Activated naive CD4-positive, alpha-beta T cell treated with anti-CD3 and anti-CD28 coated beads for 36 hours (primary cell): ENCODE measurements at regions not wholly inside any gene's neighbourhood (a gene's known extent, or its start where the extent isn't known, plus 50 kb on each side); places are given as distances from the start of the nearest gene placed in this dataset.
"Not testable (repeated sequence)": the region's sequence is repeated elsewhere in the genome, so short reads cannot be mapped to it uniquely, and the experiment has no call there.

Experiments
- CTCF ChIA-PET: fragments of 350-600 bp; sonication (Branson Sonifier 250); formaldehyde crosslinking; loops from one replicate; lab custom pipeline; 2021; ENCODE audit warnings: antibody characterized with exemption; lab: Charles Lee
- DNase-seq: peaks from one replicate; pipeline ENCODE4 v3.0.0-alpha.2; 2020
- H3K27ac Mint-ChIP-seq: one replicate; pipeline ENCODE4 v1.8.0; 2021; ENCODE audit warnings: mild to moderate bottlenecking, mixed read lengths
- H3K27me3 Mint-ChIP-seq: one replicate; pipeline ENCODE4 v1.8.0; 2021; ENCODE audit warnings: low read depth, mixed read lengths
- H3K36me3 Mint-ChIP-seq: one replicate; pipeline ENCODE4 v1.8.0; 2021; ENCODE audit warnings: low read depth, mixed read lengths
- H3K4me1 Mint-ChIP-seq: one replicate; pipeline ENCODE4 v1.8.0; 2021; ENCODE audit warnings: low read depth, mixed read lengths
- H3K4me3 Mint-ChIP-seq: one replicate; pipeline ENCODE4 v1.8.0; 2021; ENCODE audit warnings: mild to moderate bottlenecking, moderate library complexity, mixed read lengths
- H3K9me3 Mint-ChIP-seq: one replicate; pipeline ENCODE4 v1.8.0; 2021; ENCODE audit warnings: mixed read lengths
- intact Hi-C: fragments of 100-400 bp; cut with micrococcal nuclease; formaldehyde crosslinking; loops from one replicate; pipeline ENCODE4 v1.15.1; 2023

GRCh38 chr3:72065872-72066641 lies 281.1 kb upstream of the PROK2 start:
- Mint-ChIP-seq H3K4me3 (no peak overlapping the region), H3K9me3 (peaks cover 8% of the 10 kb centered on the region), H3K36me3 (no peaks in the 10 kb centered on the region), H3K4me1 (no peaks in the 10 kb centered on the region), H3K27ac (no peak overlapping the region), H3K27me3 (peaks cover 9% of the 10 kb centered on the region)
- no peak for DNase-seq
- CTCF ChIA-PET, result no interaction called here
- intact Hi-C loops, result no loop called here

- no peak for DNase-seq
- Mint-ChIP-seq H3K4me1 (no peaks in the 10 kb centered on the region), H3K9me3 (peaks cover 8% of the 10 kb centered on the region), H3K27me3 (peaks cover 9% of the 10 kb centered on the region), H3K4me3 (no peak overlapping the region), H3K36me3 (no peaks in the 10 kb centered on the region), H3K27ac (no peak overlapping the region)
- intact Hi-C loops, result no loop called here
- CTCF ChIA-PET, result no interaction called here
These were observed 280.3 kb upstream of the PROK2 start for GRCh38 chr3:72065236-72065635.

GRCh38 chr3:72064727-72065126 lies 279.8 kb upstream of the PROK2 start:
- H3K9me3 Mint-ChIP-seq, intact Hi-C loops, DNase-seq, H3K27ac Mint-ChIP-seq, CTCF ChIA-PET, H3K4me3 Mint-ChIP-seq, H3K4me1 Mint-ChIP-seq, H3K36me3 Mint-ChIP-seq, H3K27me3 Mint-ChIP-seq: not testable (repeated sequence)

GRCh38 chr3:72062017-72062416 lies 277.1 kb upstream of the PROK2 start:
- Mint-ChIP-seq H3K27ac (no peak overlapping the region), H3K4me1 (no peaks in the 10 kb centered on the region), H3K4me3 (no peak overlapping the region), H3K36me3 (no peaks in the 10 kb centered on the region), H3K27me3 (peaks cover 9% of the 10 kb centered on the region), H3K9me3 (peaks cover 8% of the 10 kb centered on the region)
- intact Hi-C loops, result no loop called here
- DNase-seq, result no peak
- CTCF ChIA-PET, result no interaction called here

GRCh38 chr3:72060447-72061034 lies 275.6 kb upstream of the PROK2 start:
- no peak overlapping the region for H3K27ac Mint-ChIP-seq
- no peaks in the 10 kb centered on the region for H3K36me3 Mint-ChIP-seq
- no peaks in the 10 kb centered on the region for H3K4me1 Mint-ChIP-seq
- H3K9me3 Mint-ChIP-seq, result peaks cover 8% of the 10 kb centered on the region
- DNase-seq, result no peak
- H3K4me3 Mint-ChIP-seq, result no peak overlapping the region
- H3K27me3 Mint-ChIP-seq, result peaks cover 7% of the 10 kb centered on the region
- intact Hi-C loops, result no loop called here
- CTCF ChIA-PET, result interaction anchor here (0.5 to 0.6 kb wide), 2 partner anchors 8 to 34 kb away, joined by 3 to 7 read pairs; no protein-coding TSS in a partner anchor

GRCh38 chr3:72058493-72059081 lies 273.6 kb upstream of the PROK2 start:
- Mint-ChIP-seq H3K36me3 (no peaks in the 10 kb centered on the region), H3K4me3 (no peak overlapping the region), H3K4me1 (no peaks in the 10 kb centered on the region), H3K9me3 (peaks cover 2% of the 10 kb centered on the region), H3K27ac (no peak overlapping the region), H3K27me3 (peaks cover 7% of the 10 kb centered on the region)
- no peak for DNase-seq
- CTCF ChIA-PET, result no interaction called here
- intact Hi-C loops, result no loop called here

GRCh38 chr3:72055436-72055835 lies 270.5 kb upstream of the PROK2 start:
- no peak for DNase-seq
- Mint-ChIP-seq H3K4me3 (no peak overlapping the region), H3K4me1 (no peaks in the 10 kb centered on the region), H3K36me3 (no peaks in the 10 kb centered on the region), H3K9me3 (no peaks in the 10 kb centered on the region), H3K27me3 (no peaks in the 10 kb centered on the region), H3K27ac (no peak overlapping the region)
- CTCF ChIA-PET, result no interaction called here
- intact Hi-C loops, result no loop called here

GRCh38 chr3:72054976-72055375 lies 270.0 kb upstream of the PROK2 start:
- DNase-seq, result no peak
- H3K36me3 Mint-ChIP-seq, result no peaks in the 10 kb centered on the region
- CTCF ChIA-PET, result interaction anchor here (0.8 kb wide), 1 partner anchor 32 kb away, joined by 3 read pairs; no protein-coding TSS in a partner anchor
- H3K4me3 Mint-ChIP-seq, result no peak overlapping the region
- no peaks in the 10 kb centered on the region for H3K9me3 Mint-ChIP-seq
- intact Hi-C loops, result no loop called here
- no peak overlapping the region for H3K27ac Mint-ChIP-seq
- no peaks in the 10 kb centered on the region for H3K27me3 Mint-ChIP-seq
- no peaks in the 10 kb centered on the region for H3K4me1 Mint-ChIP-seq

- CTCF ChIA-PET, result interaction anchor here (0.6 to 1.7 kb wide), 4 partner anchors 8 to 1396 kb away, joined by 3 to 4 read pairs (median 3); no protein-coding TSS in a partner anchor
- DNase-seq, result no peak
- Mint-ChIP-seq H3K27ac (no peak overlapping the region), H3K36me3 (no peaks in the 10 kb centered on the region), H3K9me3 (no peaks in the 10 kb centered on the region), H3K27me3 (no peaks in the 10 kb centered on the region), H3K4me1 (no peaks in the 10 kb centered on the region), H3K4me3 (no peak overlapping the region)
- intact Hi-C loops, result no loop called here
These were observed 268.0 kb upstream of the PROK2 start for GRCh38 chr3:72052841-72053409.

GRCh38 chr3:72050771-72051170 lies 265.8 kb upstream of the PROK2 start:
- Mint-ChIP-seq H3K4me3 (no peak overlapping the region), H3K4me1 (no peaks in the 10 kb centered on the region), H3K27me3 (no peaks in the 10 kb centered on the region), H3K27ac (no peak overlapping the region), H3K36me3 (no peaks in the 10 kb centered on the region), H3K9me3 (no peaks in the 10 kb centered on the region)
- CTCF ChIA-PET, result no interaction called here
- no peak for DNase-seq
- intact Hi-C loops, result no loop called here

- intact Hi-C loops, result no loop called here
- Mint-ChIP-seq H3K27me3 (no peaks in the 10 kb centered on the region), H3K9me3 (no peaks in the 10 kb centered on the region), H3K36me3 (no peaks in the 10 kb centered on the region), H3K4me3 (no peak overlapping the region), H3K4me1 (no peaks in the 10 kb centered on the region), H3K27ac (no peak overlapping the region)
- CTCF ChIA-PET, result interaction anchor here (1.5 kb wide), 1 partner anchor 175 kb away, joined by 5 read pairs; no protein-coding TSS in a partner anchor
- no peak for DNase-seq
These were observed 265.2 kb upstream of the PROK2 start for GRCh38 chr3:72050048-72050632.

- intact Hi-C loops, result no loop called here
- DNase-seq, result no peak
- Mint-ChIP-seq H3K4me3 (no peak overlapping the region), H3K9me3 (no peaks in the 10 kb centered on the region), H3K27ac (no peak overlapping the region), H3K4me1 (no peaks in the 10 kb centered on the region), H3K36me3 (no peaks in the 10 kb centered on the region), H3K27me3 (no peaks in the 10 kb centered on the region)
- CTCF ChIA-PET, result interaction anchor here (1.5 kb wide), 1 partner anchor 174 kb away, joined by 5 read pairs; no protein-coding TSS in a partner anchor
These were observed 264.4 kb upstream of the PROK2 start for GRCh38 chr3:72049300-72049699.
